ENCODE measurements at regions not wholly inside any gene's neighbourhood (a gene's known extent, or its start where the extent isn't known, plus 50 kb on each side); places are given as distances from the start of the nearest gene placed in this dataset.

- no peak overlapping the region for H3K4me3 ChIP-seq (ENCODE audit: low read depth, low read length)
- no peak for TF ChIP-seq CTCF (IDR thresholded peaks at IDR 0.05; ENCODE audit: insufficient read depth, low read depth, low read length, missing control alignments)
- DNase-seq (ENCODE audit: low read depth): no peak
Observed at GRCh38 chr12:25882266-25882665, 76.2 kb upstream of the RASSF8 start.

- no peak overlapping the region for H3K4me3 ChIP-seq (ENCODE audit: low read depth, low read length)
- no peak for TF ChIP-seq CTCF (IDR thresholded peaks at IDR 0.05; ENCODE audit: insufficient read depth, low read depth, low read length, missing control alignments)
- no peak for DNase-seq (ENCODE audit: low read depth)
Observed at GRCh38 chr12:25883026-25883916, 75.2 kb upstream of the RASSF8 start.

GRCh38 chr12:25884024-25884919, 74.2 kb upstream of the RASSF8 start:
- no peak for DNase-seq (ENCODE audit: low read depth)

GRCh38 chr12:25884920-25885234, 73.6 kb upstream of the RASSF8 start:
- no peak for DNase-seq (ENCODE audit: low read depth)
- no peak overlapping the region for H3K4me3 ChIP-seq (ENCODE audit: low read depth, low read length)
- no peak for TF ChIP-seq CTCF (IDR thresholded peaks at IDR 0.05; ENCODE audit: insufficient read depth, low read depth, low read length, missing control alignments)

More at GRCh38 chr12:25884024-25884919, 74.2 kb upstream of the RASSF8 start:
- no peak overlapping the region for H3K4me3 ChIP-seq (ENCODE audit: low read depth, low read length)
- TF ChIP-seq CTCF (IDR thresholded peaks at IDR 0.05; ENCODE audit: insufficient read depth, low read depth, low read length, missing control alignments): no peak

GRCh38 chr12:25886396-25886795, 72.1 kb upstream of the RASSF8 start:
- no peak for TF ChIP-seq CTCF (IDR thresholded peaks at IDR 0.05; ENCODE audit: insufficient read depth, low read depth, low read length, missing control alignments)
- H3K4me3 ChIP-seq (ENCODE audit: low read depth, low read length): no peak overlapping the region
- DNase-seq (ENCODE audit: low read depth): no peak

GRCh38 chr12:25887367-25887766, 71.1 kb upstream of the RASSF8 start:
- no peak for DNase-seq (ENCODE audit: low read depth)

More at GRCh38 chr12:25887367-25887766, 71.1 kb upstream of the RASSF8 start:
- no peak overlapping the region for H3K4me3 ChIP-seq (ENCODE audit: low read depth, low read length)
- TF ChIP-seq CTCF (IDR thresholded peaks at IDR 0.05; ENCODE audit: insufficient read depth, low read depth, low read length, missing control alignments): no peak
